Muscle of arm (tissue), 1 donor: ENCODE measurements at regions not wholly inside any gene's neighbourhood (a gene's known extent, or its start where the extent isn't known, plus 50 kb on each side); places are given as distances from the start of the nearest gene placed in this dataset.

Experiments used
- DNase-seq: peaks from one replicate; pipeline ENCODE4 v3.0.0-alpha.2; 2013

GRCh38 chr2:144281476-144281875, 238.4 kb downstream of the ZEB2 start:
- DNase-seq, result no peak

GRCh38 chr2:144280009-144280408, 239.9 kb downstream of the ZEB2 start:
- no peak for DNase-seq

- DNase-seq, result no peak
Measured at GRCh38 chr2:144279165-144279564, 240.8 kb downstream of the ZEB2 start.

- DNase-seq, result no peak
Measured at GRCh38 chr2:144277622-144278354, 242.1 kb downstream of the ZEB2 start.

- no peak for DNase-seq
Measured at GRCh38 chr2:144275340-144275739, 244.6 kb downstream of the ZEB2 start.

GRCh38 chr2:144274131-144274530, 245.8 kb downstream of the ZEB2 start:
- no peak for DNase-seq

GRCh38 chr2:144270951-144271350, 249.0 kb downstream of the ZEB2 start:
- DNase-seq, result no peak

GRCh38 chr2:144268036-144268678, 251.8 kb downstream of the ZEB2 start:
- no peak for DNase-seq

- DNase-seq, result no peak
Measured at GRCh38 chr2:144267239-144267638, 252.7 kb downstream of the ZEB2 start.

GRCh38 chr2:144265654-144266053, 254.3 kb downstream of the ZEB2 start:
- no peak for DNase-seq

- DNase-seq, result no peak
Measured at GRCh38 chr2:144261966-144262365, 258.0 kb downstream of the ZEB2 start.

GRCh38 chr2:144261336-144261735, 258.6 kb downstream of the ZEB2 start:
- DNase-seq, result no peak

GRCh38 chr2:144259332-144259731, 260.6 kb downstream of the ZEB2 start:
- DNase-seq, result no peak

- DNase-seq, result no peak
Measured at GRCh38 chr2:144258154-144258553, 261.8 kb downstream of the ZEB2 start.

- DNase-seq, result no peak
Measured at GRCh38 chr2:144256996-144257707, 262.8 kb downstream of the ZEB2 start.

- DNase-seq, result no peak
Measured at GRCh38 chr2:144254342-144255235, 265.3 kb downstream of the ZEB2 start.

- DNase-seq, result no peak
Measured at GRCh38 chr2:144253743-144254142, 266.2 kb downstream of the ZEB2 start.

- DNase-seq, result no peak
Measured at GRCh38 chr2:144252694-144253093, 267.2 kb downstream of the ZEB2 start.

GRCh38 chr2:144249035-144249637, 270.8 kb downstream of the ZEB2 start:
- no peak for DNase-seq

- DNase-seq, result no peak
Measured at GRCh38 chr2:144248350-144249034, 271.4 kb downstream of the ZEB2 start.

GRCh38 chr2:144244938-144245337, 275.0 kb downstream of the ZEB2 start:
- no peak for DNase-seq
